HG02610 (cell line): ENCODE measurements at regions not wholly inside any gene's neighbourhood (a gene's known extent, or its start where the extent isn't known, plus 50 kb on each side); places are given as distances from the start of the nearest gene placed in this dataset.

ENCODE experiments used
- ATAC-seq: cut with Tn5 transposase; IDR thresholded peaks from one replicate; pipeline ENCODE4 v1.9.1; 2021; ENCODE audit warnings: mild to moderate bottlenecking, moderate library complexity; ENCODE audit not compliant: unreplicated experiment

- ATAC-seq: no peak
These were observed 89.4 kb upstream of the APC start for GRCh38 chr5:112648264-112648663.

- ATAC-seq: no peak
These were observed 87.8 kb upstream of the APC start for GRCh38 chr5:112649882-112650281.

GRCh38 chr5:112653638-112654205, 84.0 kb upstream of the APC start:
- ATAC-seq: no peak

- ATAC-seq: no peak
These were observed 82.2 kb upstream of the APC start for GRCh38 chr5:112655513-112655912.

GRCh38 chr5:112656451-112656850, 81.2 kb upstream of the APC start:
- no peak for ATAC-seq

DNA sequence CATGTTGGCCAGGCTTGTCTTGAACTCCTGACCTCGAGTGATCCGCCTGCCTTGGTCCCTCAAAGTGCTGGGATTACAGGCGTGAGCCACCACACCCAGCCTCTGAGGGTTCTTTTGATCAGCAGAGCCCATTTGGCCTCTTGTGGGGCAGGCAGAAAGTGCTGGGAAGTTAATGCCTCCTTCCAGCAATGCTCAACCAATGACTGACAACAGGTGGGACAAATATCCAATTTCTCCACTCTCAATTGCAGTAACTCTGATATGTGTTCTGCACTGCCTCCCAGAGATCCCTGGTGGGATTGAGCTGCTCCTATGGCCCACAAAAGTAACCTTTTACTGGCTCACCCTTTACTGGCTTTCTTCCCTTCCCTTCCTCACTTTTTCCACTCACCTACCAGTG, 79.9 kb upstream of the APC start:
- no peak for ATAC-seq

GRCh38 chr5:112660359-112660758, 77.3 kb upstream of the APC start:
- no peak for ATAC-seq

GRCh38 chr5:112663146-112663545, 74.5 kb upstream of the APC start:
- ATAC-seq: no peak

GRCh38 chr5:112668016-112668415, 69.7 kb upstream of the APC start:
- no peak for ATAC-seq

- ATAC-seq: no peak
These were observed 68.8 kb upstream of the APC start for GRCh38 chr5:112668911-112669310.

- no peak for ATAC-seq
These were observed 68.2 kb upstream of the APC start for GRCh38 chr5:112669328-112669963.

DNA sequence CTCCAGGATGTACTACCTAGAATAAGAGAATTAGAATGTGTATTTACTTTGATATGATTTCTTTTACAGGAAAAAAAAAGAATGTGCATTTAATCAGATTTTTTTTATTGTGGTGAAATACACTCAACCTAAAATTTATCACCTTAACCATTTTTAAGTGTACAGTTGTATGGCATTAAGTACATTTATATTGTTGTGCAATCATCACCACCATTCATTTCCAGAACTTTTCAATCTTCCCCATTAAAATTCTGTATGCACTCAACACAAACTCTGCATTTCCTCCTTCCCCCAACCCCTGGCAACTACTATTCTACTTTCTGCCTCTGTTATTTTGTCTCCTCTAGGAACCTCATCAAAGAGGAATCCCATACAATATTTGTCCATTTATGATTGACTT, 66.0 kb upstream of the APC start:
- no peak for ATAC-seq

GRCh38 chr5:112681481-112681908, 56.2 kb upstream of the APC start:
- peak; percentile 68 for ATAC-seq

- ATAC-seq: no peak
These were observed 55.0 kb upstream of the APC start for GRCh38 chr5:112682621-112683061.

GRCh38 chr5:112684121-112684520, 53.6 kb upstream of the APC start:
- ATAC-seq: peak; percentile 59

GRCh38 chr5:112684737-112685136, 52.9 kb upstream of the APC start:
- no peak for ATAC-seq

DNA sequence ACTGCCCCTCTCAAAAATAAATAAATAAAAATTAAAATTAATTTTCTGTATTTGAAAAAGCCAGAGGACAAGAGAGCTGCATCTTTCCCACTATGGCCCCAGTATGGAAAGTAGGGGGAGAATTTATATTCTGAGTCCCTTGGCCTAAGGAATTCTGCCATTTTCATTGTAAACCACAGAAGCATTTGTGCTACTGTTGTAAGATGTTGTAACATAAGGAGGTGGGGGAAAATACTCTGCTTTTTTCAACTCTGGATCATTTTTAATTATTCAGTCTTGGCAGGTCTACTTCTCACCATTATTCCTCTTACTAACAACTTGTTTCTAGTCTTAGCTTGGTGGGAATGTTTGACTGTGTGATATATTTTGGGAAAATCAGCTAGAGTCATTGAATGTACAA, 52.3 kb upstream of the APC start:
- no peak for ATAC-seq

DNA sequence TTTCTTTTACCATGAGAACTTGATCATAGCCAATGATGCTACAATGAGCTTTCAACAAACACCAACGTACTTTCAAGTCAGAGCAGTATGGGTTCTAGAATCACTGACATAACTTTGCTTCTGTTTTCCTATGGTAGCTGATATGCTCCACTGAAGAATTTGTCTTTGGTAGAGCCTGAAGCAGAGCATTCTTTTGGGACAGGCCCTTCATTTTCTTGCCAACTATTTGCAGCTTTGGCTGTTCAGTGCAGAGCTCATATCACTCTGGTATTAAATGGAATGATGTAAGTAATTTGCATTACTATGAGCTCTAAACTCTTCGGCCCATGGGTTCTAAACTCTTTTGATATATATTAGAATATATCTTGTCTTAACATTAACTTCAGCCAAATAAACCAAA, 51.8 kb upstream of the APC start:
- no peak for ATAC-seq

DNA sequence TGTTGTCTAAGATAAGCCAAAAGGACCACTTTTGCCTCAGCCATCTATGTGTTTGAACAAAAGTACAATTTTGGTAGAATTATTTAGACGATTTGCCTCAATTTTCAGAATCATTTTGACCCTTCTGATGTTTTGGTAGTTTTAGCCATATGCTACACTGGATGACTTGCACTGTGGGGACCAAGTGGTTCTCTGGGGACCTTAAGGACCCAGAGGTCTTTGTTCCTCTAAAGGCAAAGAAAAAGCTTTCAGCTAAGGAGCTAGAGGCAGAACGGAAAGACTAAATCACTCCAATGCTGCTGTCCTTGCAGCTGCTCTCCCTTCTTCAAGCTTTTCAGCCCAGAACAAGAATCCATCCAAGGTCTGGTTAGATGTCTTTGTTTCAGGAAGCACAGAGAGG, 51.0 kb upstream of the APC start:
- ATAC-seq: peak; percentile 49

GRCh38 chr5:112687306-112687705, 50.4 kb upstream of the APC start:
- ATAC-seq: no peak
